Hepatocyte (in vitro differentiated cells): ENCODE measurements at regions not wholly inside any gene's neighbourhood (a gene's known extent, or its start where the extent isn't known, plus 50 kb on each side); places are given as distances from the start of the nearest gene placed in this dataset.

Experiments
- DNase-seq: peaks from one replicate; pipeline ENCODE4 v3.0.0-alpha.2; 2016; ENCODE audit warnings: low spot score
- H2AFZ ChIP-seq: fragments of 200-600 bp; sonication (generic); 2 replicates; pipeline ENCODE4 v1.6.0; 2016; ENCODE audit warnings: antibody characterized with exemption, mild to moderate bottlenecking
- H3K27ac ChIP-seq: fragments of 200-600 bp; sonication (generic); 2 replicates; pipeline ENCODE4 v1.5.1; 2016; ENCODE audit warnings: mild to moderate bottlenecking
- H3K27me3 ChIP-seq: fragments of 200-600 bp; sonication (generic); 2 replicates; pipeline ENCODE4 v1.6.1; 2016
- H3K36me3 ChIP-seq: fragments of 200-600 bp; sonication (generic); replicated peaks from 2 replicates; pipeline ENCODE4 v1.5.1; 2016; ENCODE audit warnings: low read depth; ENCODE audit not compliant: insufficient read depth
- H3K4me1 ChIP-seq: fragments of 200-600 bp; sonication (generic); 2 replicates; pipeline ENCODE4 v1.5.1; 2016; ENCODE audit warnings: mild to moderate bottlenecking, moderate library complexity; ENCODE audit not compliant: insufficient read depth
- H3K4me2 ChIP-seq: fragments of 200-600 bp; sonication (generic); 2 replicates; pipeline ENCODE4 v1.6.0; 2016
- H3K4me3 ChIP-seq: fragments of 200-600 bp; sonication (generic); 2 replicates; pipeline ENCODE4 v1.5.1; 2016; ENCODE audit warnings: mild to moderate bottlenecking
- H3K79me2 ChIP-seq: fragments of 200-600 bp; sonication (generic); 2 replicates; pipeline ENCODE4 v1.6.0; 2017; ENCODE audit warnings: mild to moderate bottlenecking
- H3K9me2 ChIP-seq: fragments of 200-600 bp; sonication (generic); replicated peaks from 2 replicates; pipeline ENCODE4 v1.6.0; 2017; ENCODE audit warnings: mild to moderate bottlenecking; ENCODE audit not compliant: insufficient read depth
- H3K9me3 ChIP-seq: fragments of 200-600 bp; sonication (generic); 2 replicates; pipeline ENCODE4 v1.5.1; 2016; ENCODE audit warnings: low read depth, mild to moderate bottlenecking
- H4K20me1 ChIP-seq: fragments of 200-600 bp; sonication (generic); 2 replicates; pipeline ENCODE4 v1.6.0; 2016; ENCODE audit warnings: mild to moderate bottlenecking; ENCODE audit not compliant: insufficient read depth, poor library complexity, severe bottlenecking
- EZH2 ChIP-seq: fragments of 200-600 bp; sonication (generic); IDR thresholded peaks from 2 replicates; pipeline ENCODE4 v1.6.1; 2016; ENCODE audit warnings: antibody characterized with exemption, mild to moderate bottlenecking, borderline replicate concordance
- EZH2phosphoT487 ChIP-seq: fragments of 200-600 bp; sonication (generic); IDR thresholded peaks from one replicate; pipeline ENCODE4 v1.6.1; 2018; ENCODE audit warnings: antibody characterized with exemption, mild to moderate bottlenecking, low read depth, moderate library complexity; ENCODE audit not compliant: unreplicated experiment, severe bottlenecking
- WGBS: methylation state at CpG from one replicate; pipeline ENCODE4 v1.1.6; 2016; ENCODE audit warnings: low lambda C conversion rate; ENCODE audit errors: missing lambda C conversion rate; 5-methylcytosine and 5-hydroxymethylcytosine counted together
- TF ChIP-seq, protein P1 (sequence below): fragments of 200-600 bp; sonication (generic); IDR thresholded peaks from 2 replicates; pipeline ENCODE4 v1.5.1; 2016; ENCODE audit warnings: antibody characterized with exemption, mild to moderate bottlenecking; ENCODE audit not compliant: poor library complexity

DNA sequence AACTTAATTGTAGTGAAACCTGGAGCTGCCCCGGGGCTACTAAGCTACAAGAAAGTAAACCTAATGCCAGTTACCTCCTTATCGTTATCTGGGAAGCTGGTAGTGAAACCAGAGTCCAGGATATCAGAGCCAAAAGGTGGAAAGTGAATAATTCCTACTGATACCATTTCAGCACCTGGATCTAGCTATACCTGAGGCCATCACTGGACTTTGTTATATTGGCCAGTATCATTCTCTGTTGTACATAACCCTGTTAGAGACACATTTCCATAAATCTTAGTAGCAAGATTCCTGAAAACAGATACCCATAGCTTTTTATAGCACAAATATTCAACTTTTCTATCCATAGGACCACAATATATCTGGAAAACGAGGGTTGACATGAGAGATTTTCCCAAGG lies 538.0 kb downstream of the GRIN2A start:
- H4K20me1 ChIP-seq = no peaks in the 10 kb centered on the region
- no peak overlapping the region for H2AFZ ChIP-seq
- no peaks in the 10 kb centered on the region for H3K4me1 ChIP-seq
- H3K36me3 ChIP-seq = no peaks in the 10 kb centered on the region
- H3K9me3 ChIP-seq = no peaks in the 10 kb centered on the region
- H3K79me2 ChIP-seq = no peaks in the 10 kb centered on the region
- H3K27me3 ChIP-seq = peaks cover 4% of the 10 kb centered on the region
- no peak for TF ChIP-seq EZH2
- no peak for TF ChIP-seq EZH2phosphoT487
- TF ChIP-seq, protein P1, sequence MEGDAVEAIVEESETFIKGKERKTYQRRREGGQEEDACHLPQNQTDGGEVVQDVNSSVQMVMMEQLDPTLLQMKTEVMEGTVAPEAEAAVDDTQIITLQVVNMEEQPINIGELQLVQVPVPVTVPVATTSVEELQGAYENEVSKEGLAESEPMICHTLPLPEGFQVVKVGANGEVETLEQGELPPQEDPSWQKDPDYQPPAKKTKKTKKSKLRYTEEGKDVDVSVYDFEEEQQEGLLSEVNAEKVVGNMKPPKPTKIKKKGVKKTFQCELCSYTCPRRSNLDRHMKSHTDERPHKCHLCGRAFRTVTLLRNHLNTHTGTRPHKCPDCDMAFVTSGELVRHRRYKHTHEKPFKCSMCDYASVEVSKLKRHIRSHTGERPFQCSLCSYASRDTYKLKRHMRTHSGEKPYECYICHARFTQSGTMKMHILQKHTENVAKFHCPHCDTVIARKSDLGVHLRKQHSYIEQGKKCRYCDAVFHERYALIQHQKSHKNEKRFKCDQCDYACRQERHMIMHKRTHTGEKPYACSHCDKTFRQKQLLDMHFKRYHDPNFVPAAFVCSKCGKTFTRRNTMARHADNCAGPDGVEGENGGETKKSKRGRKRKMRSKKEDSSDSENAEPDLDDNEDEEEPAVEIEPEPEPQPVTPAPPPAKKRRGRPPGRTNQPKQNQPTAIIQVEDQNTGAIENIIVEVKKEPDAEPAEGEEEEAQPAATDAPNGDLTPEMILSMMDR = no peak
- no peaks in the 10 kb centered on the region for H3K9me2 ChIP-seq
- no peak for DNase-seq
- no peak overlapping the region for H3K4me3 ChIP-seq
- H3K4me2 ChIP-seq = no peak overlapping the region
- WGBS = 81% methylated on average over 3 of the region's 3 CpGs
- no peak overlapping the region for H3K27ac ChIP-seq

- no peaks in the 10 kb centered on the region for H3K79me2 ChIP-seq
- no peaks in the 10 kb centered on the region for H3K9me3 ChIP-seq
- 83% methylated on average over 3 of the region's 3 CpGs for WGBS
- DNase-seq = no peak
- H3K4me3 ChIP-seq = no peak overlapping the region
- H3K27me3 ChIP-seq = peaks cover 4% of the 10 kb centered on the region
- no peaks in the 10 kb centered on the region for H3K36me3 ChIP-seq
- no peak overlapping the region for H3K4me2 ChIP-seq
- TF ChIP-seq EZH2 (no peak), EZH2phosphoT487 (no peak)
- TF ChIP-seq, protein P1 = no peak
- H2AFZ ChIP-seq = no peak overlapping the region
- H3K9me2 ChIP-seq = no peaks in the 10 kb centered on the region
- H3K27ac ChIP-seq = no peak overlapping the region
- no peaks in the 10 kb centered on the region for H3K4me1 ChIP-seq
- H4K20me1 ChIP-seq = no peaks in the 10 kb centered on the region
Observed at GRCh38 chr16:9645911-9646310, 536.3 kb downstream of the GRIN2A start.

DNA sequence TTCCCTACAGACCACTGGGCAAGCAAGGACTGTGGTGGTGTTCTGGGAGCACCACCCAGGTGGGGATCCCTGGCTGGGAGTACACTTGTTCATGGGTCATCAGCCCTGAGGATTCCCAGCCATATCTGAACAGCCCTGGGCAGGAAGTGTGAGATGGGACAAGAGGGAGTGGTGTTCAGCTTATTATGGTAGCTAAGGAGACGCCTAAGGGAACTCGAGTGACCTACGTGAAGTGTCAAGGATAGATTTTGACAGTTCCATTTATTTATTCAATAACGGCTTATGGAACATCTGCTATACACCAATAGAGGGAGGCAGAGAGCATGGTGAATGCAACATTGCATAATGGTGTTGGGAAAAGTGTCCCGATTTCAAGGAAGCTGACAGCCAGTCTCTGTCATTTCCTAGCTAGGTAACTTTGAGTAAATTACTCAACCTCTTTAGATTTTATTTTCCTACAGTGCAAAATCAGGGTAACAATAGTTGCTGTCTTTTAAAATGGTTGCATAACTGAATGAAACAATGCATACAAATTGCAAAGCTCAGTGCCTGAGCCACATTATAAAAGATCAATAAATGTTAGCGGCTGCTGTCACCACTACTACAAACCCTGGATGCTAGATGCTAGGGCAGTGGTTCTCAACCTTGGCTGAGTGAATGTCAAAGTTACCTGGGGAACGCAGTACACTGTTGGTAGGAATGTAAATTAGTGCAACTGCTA lies 534.1 kb downstream of the GRIN2A start:
- no peaks in the 10 kb centered on the region for H4K20me1 ChIP-seq
- no peaks in the 10 kb centered on the region for H3K36me3 ChIP-seq
- no peak overlapping the region for H3K4me3 ChIP-seq
- no peak overlapping the region for H3K27ac ChIP-seq
- no peaks in the 10 kb centered on the region for H3K9me2 ChIP-seq
- H3K9me3 ChIP-seq = no peaks in the 10 kb centered on the region
- H3K27me3 ChIP-seq = peaks cover 4% of the 10 kb centered on the region
- H2AFZ ChIP-seq = no peak overlapping the region
- no peaks in the 10 kb centered on the region for H3K79me2 ChIP-seq
- TF ChIP-seq EZH2 = no peak
- TF ChIP-seq, protein P1 = peak; percentile 72
- DNase-seq = peak; percentile 69
- H3K4me2 ChIP-seq = no peak overlapping the region
- 46% methylated on average over 7 of the region's 7 CpGs for WGBS
- no peaks in the 10 kb centered on the region for H3K4me1 ChIP-seq
